Lung (tissue), 11 donors: ENCODE measurements at regions not wholly inside any gene's neighbourhood (a gene's known extent, or its start where the extent isn't known, plus 50 kb on each side); places are given as distances from the start of the nearest gene placed in this dataset.
"Not testable (repeated sequence)": the region's sequence is repeated elsewhere in the genome, so short reads cannot be mapped to it uniquely, and the experiment has no call there.

Experiments used
- ATAC-seq: fragments of 200-7000 bp; cut with Tn5 transposase; one replicate; pipeline ENCODE4 v1.9.1; 2020; ENCODE audit warnings: moderate number of reproducible peaks; ENCODE audit not compliant: insufficient read depth, low FRiP score
- DNase-seq, 3 donors: peaks; one replicate each; pipeline ENCODE4 v3.0.0-alpha.2; 2013 to 2017
- H3K27ac ChIP-seq, 2 donors: one replicate each; pipeline ENCODE4 v1.5.1; 2013; ENCODE audit warnings: mild to moderate bottlenecking in 2 of 2, moderate library complexity in 2 of 2, control low read depth in 1 of 2, inconsistent platforms in 1 of 2, low read depth in 1 of 2, low read length in 1 of 2
- H3K27me3 ChIP-seq, 3 donors: one replicate each; pipeline ENCODE4 v1.5.1; 2013; ENCODE audit warnings: low read length in 2 of 3; ENCODE audit not compliant: control insufficient read depth in 3 of 3, insufficient read depth in 3 of 3
- H3K36me3 ChIP-seq, 4 donors: one replicate each; pipeline ENCODE4 v1.5.1; 2013; ENCODE audit warnings: low read length in 4 of 4, mild to moderate bottlenecking in 1 of 4, moderate library complexity in 1 of 4; ENCODE audit not compliant: control insufficient read depth in 4 of 4, insufficient read depth in 4 of 4
- H3K4me1 ChIP-seq, 5 donors: one replicate each; pipeline ENCODE4 v1.5.1; 2013; ENCODE audit warnings: low read length in 5 of 5, mild to moderate bottlenecking in 2 of 5, moderate library complexity in 1 of 5; ENCODE audit not compliant: control insufficient read depth in 5 of 5, insufficient read depth in 5 of 5
- H3K4me3 ChIP-seq: one replicate; pipeline ENCODE4 v1.5.1; 2013; ENCODE audit warnings: mild to moderate bottlenecking, control low read depth, moderate library complexity
- H3K9ac ChIP-seq, 2 donors: one replicate each; pipeline ENCODE4 v1.5.1; 2013; ENCODE audit warnings: low read length in 2 of 2, control low read depth in 1 of 2; ENCODE audit not compliant: insufficient read depth in 1 of 2
- H3K9me3 ChIP-seq, 4 donors: one replicate each; pipeline ENCODE4 v1.5.1; 2013; ENCODE audit warnings: low read length in 3 of 4, mild to moderate bottlenecking in 1 of 4, moderate library complexity in 1 of 4; ENCODE audit not compliant: control insufficient read depth in 4 of 4, insufficient read depth in 3 of 4
- CTCF ChIP-seq: IDR thresholded peaks from 2 replicates; pipeline ENCODE4 v1.5.1; 2012; ENCODE audit warnings: mild to moderate bottlenecking; ENCODE audit errors: control extremely low read depth, extremely low read depth
- WGBS, 2 donors: extraction: QIAGEN DNeasy Blood & Tissue Kit; methylation state at CpG; one replicate each; pipeline ENCODE4 v1.1.7; 2013; 5-methylcytosine and 5-hydroxymethylcytosine counted together
- donor health status: control.
- donor health status: control.
- donor health status: Bipolar disorder and iron deficiency.
- donor health status: healthy.
- donor health status: DM: yes; HTN: yes; CAD: no.

DNA sequence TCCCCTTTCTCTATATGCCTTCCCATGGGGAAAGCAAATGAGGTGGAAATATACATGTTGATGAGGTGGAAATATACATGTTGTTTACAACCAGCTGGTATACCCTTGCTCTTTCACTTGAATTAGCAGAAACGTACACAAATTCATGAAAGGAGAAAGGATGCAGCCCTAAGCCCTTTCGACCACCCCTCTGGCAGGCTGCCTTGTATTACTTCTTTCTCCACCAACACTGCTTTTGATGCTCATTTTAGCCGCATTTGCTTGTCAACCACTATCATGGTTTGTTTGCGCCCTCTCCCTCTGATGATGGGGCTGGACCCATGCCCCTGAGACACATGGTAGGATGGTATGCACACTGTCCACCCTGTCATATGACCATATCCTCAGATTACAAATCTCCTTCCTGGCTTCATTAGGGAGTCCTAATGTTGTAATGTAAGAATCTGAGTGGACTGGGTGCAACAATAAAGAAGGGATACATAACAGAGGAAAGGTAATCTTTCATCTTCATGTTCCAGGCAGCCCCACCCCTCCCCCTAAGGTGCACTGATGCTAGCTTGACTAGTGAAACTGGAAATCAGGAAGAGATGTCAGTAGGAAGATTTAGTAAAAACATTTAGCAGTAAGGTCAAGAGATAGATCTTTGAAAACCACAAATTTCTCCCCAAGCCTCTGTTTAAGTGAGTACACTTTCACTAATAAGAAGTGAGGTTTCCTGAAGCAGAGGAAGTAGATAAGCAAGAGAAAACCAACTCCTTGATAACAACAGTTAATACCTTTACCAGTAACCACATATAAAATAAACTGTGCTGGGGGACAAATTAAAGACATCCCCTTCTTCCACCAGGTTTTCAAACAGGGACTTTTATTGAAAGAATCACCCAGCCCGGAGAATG lies 536.8 kb upstream of the NRP1 start:
- DNase-seq (peak; percentile 54 to 69 (median 63)), ATAC-seq (no peak)
- WGBS, 2 donors: 70 to 86% methylated on average over 5 of the region's 5 CpGs
- H3K9ac ChIP-seq: no peak overlapping the region
- H3K9me3 ChIP-seq: no peaks in the 10 kb centered on the region
- no peak overlapping the region for H3K27ac ChIP-seq
- no peaks in the 10 kb centered on the region for H3K27me3 ChIP-seq
- H3K36me3 ChIP-seq: no peaks in the 10 kb centered on the region
- no peak overlapping the region for H3K4me3 ChIP-seq
- H3K4me1 ChIP-seq: peaks cover 0 to 24% (median 13%) of the 10 kb centered on the region in 5 donors
- TF ChIP-seq CTCF: no peak

- TF ChIP-seq CTCF: no peak
- Histone ChIP-seq H3K9me3 (no peaks in the 10 kb centered on the region), H3K27ac (no peak overlapping the region), H3K4me1 (peaks cover 0 to 24% (median 13%) of the 10 kb centered on the region in 5 donors), H3K4me3 (no peak overlapping the region), H3K9ac (peak overlapping the region in 1 of 2 donors; percentile 58), H3K27me3 (no peaks in the 10 kb centered on the region), H3K36me3 (no peaks in the 10 kb centered on the region)
- ATAC-seq (no peak), DNase-seq (no peak)
- WGBS, 2 donors: 79 to 80% methylated on average over 2 of the region's 2 CpGs
Observed at GRCh38 chr10:33869481-33869880, 535.0 kb upstream of the NRP1 start.

DNA sequence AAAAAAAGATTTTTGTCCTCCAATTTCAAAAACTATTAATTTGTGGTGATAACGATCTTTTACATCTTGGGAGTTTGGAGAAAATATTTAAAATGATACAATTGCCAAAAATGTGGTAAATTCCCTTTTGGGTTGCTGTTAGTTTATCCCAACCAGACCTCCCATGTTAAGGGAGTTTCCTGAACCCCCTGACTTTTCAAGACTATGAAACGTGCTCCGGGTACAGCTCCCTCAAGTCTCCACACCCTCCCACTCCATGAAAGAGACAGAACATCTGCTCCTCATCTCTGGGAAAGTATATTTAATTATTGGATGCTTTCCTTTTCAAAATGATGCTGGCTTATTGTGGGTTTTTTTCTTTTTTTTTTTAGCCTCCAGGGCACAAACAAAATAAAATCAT lies 534.6 kb upstream of the NRP1 start:
- Histone ChIP-seq H3K9ac (no peak overlapping the region), H3K27ac (no peak overlapping the region), H3K4me3 (no peak overlapping the region), H3K36me3 (no peaks in the 10 kb centered on the region), H3K27me3 (no peaks in the 10 kb centered on the region), H3K4me1 (peaks cover 0 to 24% (median 13%) of the 10 kb centered on the region in 5 donors), H3K9me3 (no peaks in the 10 kb centered on the region)
- TF ChIP-seq CTCF: no peak
- ATAC-seq (no peak), DNase-seq (peak; percentile 59 to 89 (median 89))
- 71 to 84% methylated on average over 3 of the region's 3 CpGs for WGBS, 2 donors

- ATAC-seq, H3K9ac ChIP-seq, H3K27me3 ChIP-seq, H3K36me3 ChIP-seq, H3K4me3 ChIP-seq, DNase-seq, H3K9me3 ChIP-seq, H3K27ac ChIP-seq: not testable (repeated sequence)
- H3K4me1 ChIP-seq: peaks cover 0 to 24% (median 13%) of the 10 kb centered on the region in 5 donors
- 78 to 82% methylated on average over 8 of the region's 8 CpGs for WGBS, 2 donors
Observed at GRCh38 chr10:33867199-33867789, 532.8 kb upstream of the NRP1 start.
